Tibial nerve (tissue), 4 donors: ENCODE measurements at regions not wholly inside any gene's neighbourhood (a gene's known extent, or its start where the extent isn't known, plus 50 kb on each side); places are given as distances from the start of the nearest gene placed in this dataset.

Source experiments
- EP300 ChIP-seq, 2 donors: sonication (generic); formaldehyde crosslinking; IDR thresholded peaks; one replicate each; pipeline ENCODE4 v1.6.1; 2017; ENCODE audit warnings: antibody characterized with exemption in 2 of 2, mild to moderate bottlenecking in 1 of 2
- POLR2A ChIP-seq, 2 donors: fragments of 450-650 bp; IDR thresholded peaks; one replicate each; pipeline ENCODE4 v1.6.1; 2017; ENCODE audit warnings: antibody characterized with exemption in 2 of 2, mild to moderate bottlenecking in 2 of 2, moderate library complexity in 2 of 2
- TF ChIP-seq, protein P1 (sequence below), 5 experiments: fragments of 200-600 bp in 3 of 5; fragments of 450-650 bp in 2 of 5; sonication (generic) in 3 of 5; IDR thresholded peaks; one replicate each; pipeline ENCODE4 v1.5.1; 2016 to 2019; ENCODE audit warnings: antibody characterized with exemption in 5 of 5, mild to moderate bottlenecking in 3 of 5, moderate library complexity in 2 of 5

DNA sequence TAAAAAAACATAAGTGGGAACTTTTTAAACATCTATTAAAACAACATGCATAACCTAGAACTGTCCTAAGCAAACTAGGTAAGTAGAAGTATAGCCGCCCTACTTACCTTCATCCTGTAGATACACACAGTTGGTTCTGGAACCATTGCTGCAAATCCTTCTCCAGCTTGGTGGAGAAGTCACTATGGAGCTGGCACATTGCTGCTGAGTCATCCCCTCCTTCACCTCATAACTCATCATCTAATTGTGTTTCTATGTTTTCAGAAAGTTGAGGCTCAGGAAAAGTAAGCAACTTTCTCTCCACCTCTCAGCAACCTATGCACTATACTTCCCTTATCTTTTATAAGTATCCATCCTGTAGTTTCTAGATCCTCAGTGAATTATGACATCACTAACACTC lies 269.8 kb upstream of the MMADHC start:
- TF ChIP-seq POLR2A (IDR thresholded peaks at IDR 0.05) (no peak), EP300 (IDR thresholded peaks at IDR 0.05) (no peak)
- TF ChIP-seq, protein P1, sequence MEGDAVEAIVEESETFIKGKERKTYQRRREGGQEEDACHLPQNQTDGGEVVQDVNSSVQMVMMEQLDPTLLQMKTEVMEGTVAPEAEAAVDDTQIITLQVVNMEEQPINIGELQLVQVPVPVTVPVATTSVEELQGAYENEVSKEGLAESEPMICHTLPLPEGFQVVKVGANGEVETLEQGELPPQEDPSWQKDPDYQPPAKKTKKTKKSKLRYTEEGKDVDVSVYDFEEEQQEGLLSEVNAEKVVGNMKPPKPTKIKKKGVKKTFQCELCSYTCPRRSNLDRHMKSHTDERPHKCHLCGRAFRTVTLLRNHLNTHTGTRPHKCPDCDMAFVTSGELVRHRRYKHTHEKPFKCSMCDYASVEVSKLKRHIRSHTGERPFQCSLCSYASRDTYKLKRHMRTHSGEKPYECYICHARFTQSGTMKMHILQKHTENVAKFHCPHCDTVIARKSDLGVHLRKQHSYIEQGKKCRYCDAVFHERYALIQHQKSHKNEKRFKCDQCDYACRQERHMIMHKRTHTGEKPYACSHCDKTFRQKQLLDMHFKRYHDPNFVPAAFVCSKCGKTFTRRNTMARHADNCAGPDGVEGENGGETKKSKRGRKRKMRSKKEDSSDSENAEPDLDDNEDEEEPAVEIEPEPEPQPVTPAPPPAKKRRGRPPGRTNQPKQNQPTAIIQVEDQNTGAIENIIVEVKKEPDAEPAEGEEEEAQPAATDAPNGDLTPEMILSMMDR (IDR thresholded peaks at IDR 0.05), result no peak
